ENCODE measurements at regions not wholly inside any gene's neighbourhood (a gene's known extent, or its start where the extent isn't known, plus 50 kb on each side); places are given as distances from the start of the nearest gene placed in this dataset.
"Not testable (repeated sequence)": the region's sequence is repeated elsewhere in the genome, so short reads cannot be mapped to it uniquely, and the experiment has no call there.

- not testable (repeated sequence) for DNase-seq (ENCODE audit: low read depth in 2 of 2)
These were observed 62.8 kb downstream of the SCP2D1 start for GRCh38 chr20:18876394-18876793.

GRCh38 chr20:18879262-18879661 is 65.7 kb downstream of the SCP2D1 start:
- DNase-seq (ENCODE audit: low read depth in 2 of 2) = no peak

- DNase-seq (ENCODE audit: low read depth in 2 of 2) = no peak
These were observed 73.2 kb downstream of the SCP2D1 start for GRCh38 chr20:18886756-18887155.

- DNase-seq (ENCODE audit: low read depth in 2 of 2) = no peak
These were observed 88.6 kb downstream of the SCP2D1 start for GRCh38 chr20:18901980-18902737.

GRCh38 chr20:18904192-18904591 is 90.6 kb downstream of the SCP2D1 start:
- DNase-seq (ENCODE audit: low read depth in 2 of 2) = no peak

- no peak for DNase-seq (ENCODE audit: low read depth in 2 of 2)
These were observed 91.0 kb downstream of the SCP2D1 start for GRCh38 chr20:18904624-18905023.

- DNase-seq (ENCODE audit: low read depth in 2 of 2) = no peak
These were observed 92.5 kb downstream of the SCP2D1 start for GRCh38 chr20:18906046-18906445.

GRCh38 chr20:18907353-18907752 is 93.8 kb downstream of the SCP2D1 start:
- DNase-seq (ENCODE audit: low read depth in 2 of 2) = no peak

- no peak for DNase-seq (ENCODE audit: low read depth in 2 of 2)
These were observed 94.5 kb downstream of the SCP2D1 start for GRCh38 chr20:18908109-18908508.

GRCh38 chr20:18909254-18909653 is 95.7 kb downstream of the SCP2D1 start:
- no peak for DNase-seq (ENCODE audit: low read depth in 2 of 2)

- no peak for DNase-seq (ENCODE audit: low read depth in 2 of 2)
These were observed 100.1 kb downstream of the SCP2D1 start for GRCh38 chr20:18913701-18914100.

GRCh38 chr20:18914796-18915195 is 101.2 kb downstream of the SCP2D1 start:
- no peak for DNase-seq (ENCODE audit: low read depth in 2 of 2)

- DNase-seq (ENCODE audit: low read depth in 2 of 2) = no peak
These were observed 103.5 kb downstream of the SCP2D1 start for GRCh38 chr20:18916886-18917750.

- DNase-seq (ENCODE audit: low read depth in 2 of 2) = no peak
These were observed 106.4 kb downstream of the SCP2D1 start for GRCh38 chr20:18919996-18920395.

- DNase-seq (ENCODE audit: low read depth in 2 of 2) = no peak
These were observed 107.7 kb downstream of the SCP2D1 start for GRCh38 chr20:18921291-18921690.

- DNase-seq (ENCODE audit: low read depth in 2 of 2) = no peak
These were observed 108.7 kb downstream of the SCP2D1 start for GRCh38 chr20:18922251-18922650.

GRCh38 chr20:18922898-18923297 is 109.3 kb downstream of the SCP2D1 start:
- DNase-seq (ENCODE audit: low read depth in 2 of 2) = no peak

- DNase-seq (ENCODE audit: low read depth in 2 of 2) = no peak
These were observed 113.4 kb downstream of the SCP2D1 start for GRCh38 chr20:18926965-18927364.

GRCh38 chr20:18928626-18929025 is 115.0 kb downstream of the SCP2D1 start:
- no peak for DNase-seq (ENCODE audit: low read depth in 2 of 2)

GRCh38 chr20:18929800-18930199 is 116.2 kb downstream of the SCP2D1 start:
- DNase-seq (ENCODE audit: low read depth in 2 of 2) = no peak

GRCh38 chr20:18943542-18943941 is 130.0 kb downstream of the SCP2D1 start:
- DNase-seq (ENCODE audit: low read depth in 2 of 2) = no peak

- DNase-seq (ENCODE audit: low read depth in 2 of 2) = no peak
These were observed 143.3 kb downstream of the SCP2D1 start for GRCh38 chr20:18956890-18957289.

GRCh38 chr20:18957328-18957727 is 143.7 kb downstream of the SCP2D1 start:
- DNase-seq (ENCODE audit: low read depth in 2 of 2) = no peak

All from lung microvascular endothelial cell (primary cell).